WTC11 (cell line): ENCODE measurements at regions not wholly inside any gene's neighbourhood (a gene's known extent, or its start where the extent isn't known, plus 50 kb on each side); places are given as distances from the start of the nearest gene placed in this dataset.

Experiments
- ATAC-seq: fragments of 200-7000 bp; cut with Tn5 transposase; 2 replicates; pipeline ENCODE4 v1.10.0; 2021; ENCODE audit warnings: mild to moderate bottlenecking, moderate library complexity
- CTCF ChIA-PET: fragments of 300-600 bp; sonication (Branson Sonifier 250); formaldehyde crosslinking; loops from one replicate; lab custom pipeline; 2021; ENCODE audit warnings: antibody characterized with exemption; lab: Charles Lee
- POLR2A ChIA-PET: fragments of 350-600 bp; sonication (Branson Sonifier 250); formaldehyde crosslinking; loops from one replicate; lab custom pipeline; 2021; ENCODE audit warnings: antibody characterized with exemption; lab: Charles Lee
- DNase-seq: peaks from one replicate; pipeline ENCODE4 v3.0.0; 2021; ENCODE audit warnings: low spot score
- H3K27ac Mint-ChIP-seq: 2 replicates; pipeline ENCODE4 v1.8.0; 2021; ENCODE audit warnings: mixed read lengths
- H3K27me3 Mint-ChIP-seq: 2 replicates; pipeline ENCODE4 v1.8.0; 2021; ENCODE audit warnings: low read depth, mild to moderate bottlenecking, moderate library complexity, mixed read lengths
- H3K36me3 Mint-ChIP-seq: 2 replicates; pipeline ENCODE4 v1.8.0; 2021; ENCODE audit warnings: mixed read lengths
- H3K4me1 Mint-ChIP-seq: 2 replicates; pipeline ENCODE4 v1.8.0; 2022; ENCODE audit warnings: mixed read lengths
- H3K4me3 Mint-ChIP-seq: 2 replicates; pipeline ENCODE4 v1.8.0; 2021; ENCODE audit warnings: mild to moderate bottlenecking, moderate library complexity, mixed read lengths
- H3K9me3 Mint-ChIP-seq: 2 replicates; pipeline ENCODE4 v1.8.0; 2021; ENCODE audit warnings: mixed read lengths
- AR ChIP-seq: fragments of 250-450 bp; sonication (Bioruptor Pico); IDR thresholded peaks from 2 replicates; pipeline ENCODE4 v1.9.0; 2021; ENCODE audit warnings: mild to moderate bottlenecking
- CBFB ChIP-seq: sonication (generic); formaldehyde crosslinking; IDR thresholded peaks from 2 replicates; pipeline ENCODE4 v1.8.1; 2022; ENCODE audit warnings: mild to moderate bottlenecking, low read depth, missing genetic modification reagents
- E2F4 ChIP-seq: sonication (generic); formaldehyde crosslinking; IDR thresholded peaks from 2 replicates; pipeline ENCODE4 v1.8.1; 2022; ENCODE audit warnings: low read depth, mild to moderate bottlenecking, moderate library complexity, missing genetic modification reagents, borderline replicate concordance
- JAZF1 ChIP-seq: fragments of 250-450 bp; sonication (Bioruptor Pico); IDR thresholded peaks from 2 replicates; pipeline ENCODE4 v1.9.0; 2021; ENCODE audit warnings: moderate library complexity, mild to moderate bottlenecking, inconsistent platforms
- NR3C1 ChIP-seq: sonication (generic); formaldehyde crosslinking; conservative IDR thresholded peaks from 2 replicates; pipeline ENCODE4 v1.8.1; 2023; ENCODE audit warnings: low read depth, mild to moderate bottlenecking, missing genetic modification reagents
- PREB ChIP-seq: sonication (generic); formaldehyde crosslinking; IDR thresholded peaks from 2 replicates; pipeline ENCODE4 v1.8.1; 2022; ENCODE audit warnings: mild to moderate bottlenecking, missing genetic modification reagents, moderate library complexity, borderline replicate concordance
- SMAD3 ChIP-seq: sonication (generic); formaldehyde crosslinking; IDR thresholded peaks from 2 replicates; pipeline ENCODE4 v1.8.0; 2022; ENCODE audit warnings: missing genetic modification reagents, mild to moderate bottlenecking, borderline replicate concordance
- ZBTB21 ChIP-seq: sonication (generic); formaldehyde crosslinking; IDR thresholded peaks from 2 replicates; pipeline ENCODE4 v1.8.1; 2023; ENCODE audit warnings: mild to moderate bottlenecking, missing genetic modification reagents, borderline replicate concordance
- ZBTB43 ChIP-seq: sonication (generic); formaldehyde crosslinking; IDR thresholded peaks from 2 replicates; pipeline ENCODE4 v1.8.1; 2023; ENCODE audit warnings: mild to moderate bottlenecking, missing genetic modification reagents
- ZNF121 ChIP-seq: sonication (generic); formaldehyde crosslinking; IDR thresholded peaks from 2 replicates; pipeline ENCODE4 v1.8.0; 2023; ENCODE audit warnings: missing genetic modification reagents
- ZNF317 ChIP-seq: sonication (generic); formaldehyde crosslinking; IDR thresholded peaks from 2 replicates; pipeline ENCODE4 v1.8.1; 2023; ENCODE audit warnings: low read depth, mild to moderate bottlenecking, moderate library complexity, missing genetic modification reagents, borderline replicate concordance
- ZNF416 ChIP-seq: fragments of 250-450 bp; sonication (Bioruptor Pico); IDR thresholded peaks from 2 replicates; pipeline ENCODE4 v1.9.0; 2021; ENCODE audit warnings: mild to moderate bottlenecking, inconsistent platforms
- TF ChIP-seq, protein P1 (sequence below): sonication (generic); formaldehyde crosslinking; IDR thresholded peaks from 2 replicates; pipeline ENCODE4 v1.8.0; 2022; ENCODE audit warnings: mild to moderate bottlenecking, missing genetic modification reagents
- TF ChIP-seq, protein P2 (sequence below): sonication (generic); formaldehyde crosslinking; IDR thresholded peaks from 2 replicates; pipeline ENCODE4 v1.8.1; 2022; ENCODE audit warnings: low read depth, missing genetic modification reagents, borderline replicate concordance

DNA sequence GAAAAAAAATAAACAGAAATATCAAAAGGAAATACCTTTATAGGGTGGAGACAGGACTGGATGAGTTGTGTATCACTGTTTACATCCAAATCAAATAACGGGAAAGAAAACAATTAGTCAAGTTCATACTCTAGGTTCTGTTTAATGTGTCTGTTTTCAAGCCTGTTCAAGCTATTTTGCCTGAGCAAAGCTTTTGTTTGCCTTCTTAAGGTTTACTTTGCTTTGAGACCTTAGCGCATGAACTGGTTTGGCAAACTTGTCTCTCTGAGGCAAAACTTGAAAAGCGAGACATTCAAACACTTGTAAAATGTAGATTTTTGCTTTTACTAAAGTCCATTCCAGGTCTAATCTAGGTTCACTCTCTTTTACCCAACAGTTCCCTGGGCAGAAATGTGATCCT, 174.1 kb upstream of the RFX3 start (continued):
- TF ChIP-seq AR (CRISPR knock-in tag), result no peak
- TF ChIP-seq ZNF121, result no peak

DNA sequence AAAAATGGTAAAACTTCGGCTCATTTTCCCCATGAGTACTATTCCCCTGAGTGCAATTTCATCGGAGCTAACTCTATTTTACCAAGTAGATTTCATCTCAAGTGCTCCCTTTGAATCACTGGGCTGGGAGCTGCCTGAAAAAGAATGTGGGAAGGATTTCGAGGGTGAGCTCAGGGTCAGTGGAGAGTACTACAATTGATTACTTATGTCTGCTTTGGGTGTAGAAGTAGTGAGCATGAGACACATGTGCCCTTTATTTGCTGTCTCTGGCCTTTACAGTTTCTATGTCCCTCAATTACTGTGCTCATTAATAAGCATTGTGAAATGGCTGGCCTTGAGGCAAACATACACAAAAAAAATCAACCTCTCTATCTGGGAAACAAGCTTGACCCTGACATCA, 172.7 kb upstream of the RFX3 start:
- ChIA-PET CTCF (interaction anchor here (0.6 to 1.6 kb wide), 3 partner anchors 15 to 257 kb away, joined by 4 to 5 read pairs (median 4); no protein-coding TSS in a partner anchor), POLR2A (no interaction called here)
- Mint-ChIP-seq H3K9me3 (no peaks in the 10 kb centered on the region), H3K4me1 (peaks cover 29% of the 10 kb centered on the region), H3K27me3 (peaks cover 22% of the 10 kb centered on the region), H3K36me3 (no peaks in the 10 kb centered on the region), H3K4me3 (no peak overlapping the region), H3K27ac (no peak overlapping the region)
- DNase-seq, result no peak
- no peak; the same call in 1 of the 2 replicates for ATAC-seq
- no peak for TF ChIP-seq SMAD3
- TF ChIP-seq NR3C1, result no peak
- TF ChIP-seq ZBTB21 (CRISPR knock-in tag), result no peak
- TF ChIP-seq, protein P1, sequence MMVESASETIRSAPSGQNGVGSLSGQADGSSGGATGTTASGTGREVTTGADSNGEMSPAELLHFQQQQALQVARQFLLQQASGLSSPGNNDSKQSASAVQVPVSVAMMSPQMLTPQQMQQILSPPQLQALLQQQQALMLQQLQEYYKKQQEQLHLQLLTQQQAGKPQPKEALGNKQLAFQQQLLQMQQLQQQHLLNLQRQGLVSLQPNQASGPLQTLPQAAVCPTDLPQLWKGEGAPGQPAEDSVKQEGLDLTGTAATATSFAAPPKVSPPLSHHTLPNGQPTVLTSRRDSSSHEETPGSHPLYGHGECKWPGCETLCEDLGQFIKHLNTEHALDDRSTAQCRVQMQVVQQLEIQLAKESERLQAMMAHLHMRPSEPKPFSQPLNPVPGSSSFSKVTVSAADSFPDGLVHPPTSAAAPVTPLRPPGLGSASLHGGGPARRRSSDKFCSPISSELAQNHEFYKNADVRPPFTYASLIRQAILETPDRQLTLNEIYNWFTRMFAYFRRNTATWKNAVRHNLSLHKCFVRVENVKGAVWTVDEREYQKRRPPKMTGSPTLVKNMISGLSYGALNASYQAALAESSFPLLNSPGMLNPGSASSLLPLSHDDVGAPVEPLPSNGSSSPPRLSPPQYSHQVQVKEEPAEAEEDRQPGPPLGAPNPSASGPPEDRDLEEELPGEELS (CRISPR knock-in tag), result no peak
- TF ChIP-seq, protein P2, sequence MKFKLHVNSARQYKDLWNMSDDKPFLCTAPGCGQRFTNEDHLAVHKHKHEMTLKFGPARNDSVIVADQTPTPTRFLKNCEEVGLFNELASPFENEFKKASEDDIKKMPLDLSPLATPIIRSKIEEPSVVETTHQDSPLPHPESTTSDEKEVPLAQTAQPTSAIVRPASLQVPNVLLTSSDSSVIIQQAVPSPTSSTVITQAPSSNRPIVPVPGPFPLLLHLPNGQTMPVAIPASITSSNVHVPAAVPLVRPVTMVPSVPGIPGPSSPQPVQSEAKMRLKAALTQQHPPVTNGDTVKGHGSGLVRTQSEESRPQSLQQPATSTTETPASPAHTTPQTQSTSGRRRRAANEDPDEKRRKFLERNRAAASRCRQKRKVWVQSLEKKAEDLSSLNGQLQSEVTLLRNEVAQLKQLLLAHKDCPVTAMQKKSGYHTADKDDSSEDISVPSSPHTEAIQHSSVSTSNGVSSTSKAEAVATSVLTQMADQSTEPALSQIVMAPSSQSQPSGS (CRISPR knock-in tag), result no peak
- no peak for TF ChIP-seq ZNF317 (CRISPR knock-in tag)
- no peak for TF ChIP-seq ZNF416
- no peak for TF ChIP-seq E2F4 (CRISPR knock-in tag)
- no peak for TF ChIP-seq JAZF1 (CRISPR knock-in tag)

DNA sequence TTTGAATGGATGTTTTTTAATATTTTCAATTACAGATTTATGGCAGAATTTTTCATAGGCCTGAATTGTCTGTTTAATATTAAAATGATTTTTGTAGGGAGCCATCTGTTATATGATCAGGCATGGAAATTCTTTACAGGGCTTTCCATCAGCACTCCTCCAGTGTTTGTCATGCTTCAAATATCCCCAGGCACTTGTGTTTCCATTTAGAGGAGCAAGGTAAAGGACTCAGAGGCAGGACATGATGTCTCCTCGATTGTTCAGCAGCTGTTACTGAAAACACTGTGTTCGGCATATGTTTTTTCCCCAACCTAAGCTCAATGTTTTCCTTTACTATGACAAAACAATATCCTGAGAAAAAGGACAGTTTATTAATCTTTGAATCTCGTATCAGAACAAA, 172.3 kb upstream of the RFX3 start:
- Mint-ChIP-seq H3K4me3 (no peak overlapping the region), H3K4me1 (peaks cover 29% of the 10 kb centered on the region), H3K9me3 (no peaks in the 10 kb centered on the region), H3K27ac (no peak overlapping the region), H3K36me3 (no peaks in the 10 kb centered on the region), H3K27me3 (peaks cover 22% of the 10 kb centered on the region)
- no peak for TF ChIP-seq CBFB
- TF ChIP-seq ZBTB43 (CRISPR knock-in tag), result no peak
- TF ChIP-seq PREB, result no peak
- CTCF ChIA-PET, result interaction anchor here (1.3 to 1.6 kb wide), 2 partner anchors 230 to 257 kb away, joined by 4 to 5 read pairs; no protein-coding TSS in a partner anchor
- DNase-seq, result no peak
- POLR2A ChIA-PET, result interaction anchor here (0.5 kb wide), 1 partner anchor 1441 kb away, joined by 4 read pairs; no protein-coding TSS in a partner anchor
- ATAC-seq, result no peak
